ENCODE measurements at regions not wholly inside any gene's neighbourhood (a gene's known extent, or its start where the extent isn't known, plus 50 kb on each side); places are given as distances from the start of the nearest gene placed in this dataset.

DNA sequence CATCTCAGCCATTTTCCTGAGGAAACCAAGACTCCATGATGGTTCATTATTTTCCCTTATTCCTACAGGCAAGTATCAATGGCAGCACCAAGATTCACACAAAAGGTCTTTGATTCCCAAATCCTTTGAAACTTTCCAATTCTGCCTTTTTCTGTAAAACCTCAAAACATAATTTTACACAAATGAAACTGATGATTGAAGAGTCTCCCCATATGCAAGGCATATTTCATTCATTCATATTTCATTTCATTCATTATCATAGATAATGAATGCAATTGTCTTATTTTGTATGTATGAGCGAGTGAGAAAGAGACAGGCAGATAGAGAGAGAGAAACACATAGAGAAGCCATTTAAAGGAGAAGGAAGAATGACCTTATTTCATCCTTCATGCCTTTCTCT lies 172.8 kb downstream of the BTG1 start:
- WGBS (ENCODE audit: insufficient coverage): no CpG with 5 or more reads among the region's 1 CpG
- intact Hi-C loops (cut with micrococcal nuclease): no loop called here
- CTCF ChIA-PET: interaction anchor here (1.1 kb wide), 1 partner anchor 21 kb away, joined by 3 read pairs; no protein-coding TSS in a partner anchor

DNA sequence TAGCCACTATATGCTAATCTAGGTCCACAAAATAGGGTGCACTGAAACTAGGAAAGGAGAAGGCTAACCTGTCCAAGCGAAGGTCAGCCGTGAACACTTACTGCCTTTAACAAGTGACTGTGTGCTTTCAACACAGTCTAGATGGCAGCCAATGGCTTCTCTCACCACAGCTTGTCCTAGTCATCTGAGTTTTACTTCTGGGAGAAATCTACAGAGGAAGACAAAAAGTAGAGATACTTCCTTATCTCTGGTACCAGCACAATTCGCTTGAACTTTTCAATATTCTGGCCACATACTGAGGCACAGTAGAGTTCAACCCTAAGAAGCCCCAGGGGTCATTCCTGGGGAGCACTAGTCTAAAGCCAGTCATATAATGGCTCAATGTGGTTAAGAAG lies 176.9 kb downstream of the BTG1 start:
- Mint-ChIP-seq H3K9me3 (ENCODE audit: insufficient read depth) (no peaks in the 10 kb centered on the region), H3K27ac (no peak overlapping the region), H3K4me3 (no peak overlapping the region), H3K4me1 (no peaks in the 10 kb centered on the region), H3K27me3 (peaks cover 6% of the 10 kb centered on the region)
- intact Hi-C loops (cut with micrococcal nuclease): no loop called here
- ChIA-PET CTCF (interaction anchor here (1.4 kb wide), 1 partner anchor 21 kb away, joined by 3 read pairs; no protein-coding TSS in a partner anchor), POLR2A (no interaction called here)
- DNase-seq (no peak), ATAC-seq (ENCODE audit: low read depth) (no peak)
- Histone ChIP-seq H3K9ac (ENCODE audit: low read length) (no peak overlapping the region), H3K36me3 (replicated peaks in 1 of 2; ENCODE audit: control extremely low read depth in 1 of 2, control insufficient read depth in 1 of 2, extremely low read depth in 1 of 2, insufficient read depth in 2 of 2, low read length in 1 of 2) (no peaks in the 10 kb centered on the region), H4K20me1 (ENCODE audit: control insufficient read depth, insufficient read depth, low read length, poor library complexity, severe bottlenecking) (no peaks in the 10 kb centered on the region), H3K4me3 (ENCODE audit: control extremely low read depth in 1 of 5, extremely low read depth in 1 of 5, insufficient read depth in 1 of 5, low read depth in 2 of 5, low read length in 4 of 5) (no peak overlapping the region), H2AFZ (ENCODE audit: insufficient read depth, low read depth, low read length, poor library complexity, severe bottlenecking) (no peak overlapping the region), H3K27ac (ENCODE audit: low read length in 2 of 2) (no peak overlapping the region), H3K79me2 (ENCODE audit: control insufficient read depth, insufficient read depth, low read length) (no peaks in the 10 kb centered on the region), H3K4me2 (replicated peaks; ENCODE audit: low read depth, low read length, poor library complexity, severe bottlenecking) (no peak overlapping the region), H3K27me3 (replicated peaks in 1 of 4; ENCODE audit: control extremely low read depth in 1 of 4, control insufficient read depth in 3 of 4, insufficient read depth in 4 of 4, low read length in 3 of 4) (no peaks in the 10 kb centered on the region), H3K9me3 (ENCODE audit: control extremely low read depth in 1 of 3, control insufficient read depth in 2 of 3, insufficient read depth in 1 of 3, low read length in 2 of 3) (peaks cover 0 to 7% (median 0%) of the 10 kb centered on the region in 3 donors), H3K4me1 (ENCODE audit: control insufficient read depth in 2 of 2, insufficient read depth in 2 of 2, low read length in 2 of 2) (no peaks in the 10 kb centered on the region)
- 100% methylated on average over 1 of the region's 3 CpGs for WGBS (ENCODE audit: insufficient coverage)
- TF ChIP-seq EZH2 (IDR thresholded peaks at IDR 0.05; ENCODE audit: borderline replicate concordance, insufficient read depth, low read depth, low read length, poor library complexity, severe bottlenecking) (no peak), CTCF (IDR thresholded peaks at IDR 0.05) (no peak)

More for the DNA sequence above, 172.8 kb downstream of the BTG1 start:
- Histone ChIP-seq H3K27me3 (replicated peaks in 1 of 4; ENCODE audit: control extremely low read depth in 1 of 4, control insufficient read depth in 3 of 4, insufficient read depth in 4 of 4, low read length in 3 of 4) (no peaks in the 10 kb centered on the region), H4K20me1 (ENCODE audit: control insufficient read depth, insufficient read depth, low read length, poor library complexity, severe bottlenecking) (no peaks in the 10 kb centered on the region), H3K36me3 (replicated peaks in 1 of 2; ENCODE audit: control extremely low read depth in 1 of 2, control insufficient read depth in 1 of 2, extremely low read depth in 1 of 2, insufficient read depth in 2 of 2, low read length in 1 of 2) (no peaks in the 10 kb centered on the region), H3K9ac (ENCODE audit: low read length) (no peak overlapping the region), H3K27ac (ENCODE audit: low read length in 2 of 2) (no peak overlapping the region), H3K4me2 (replicated peaks; ENCODE audit: low read depth, low read length, poor library complexity, severe bottlenecking) (no peak overlapping the region), H2AFZ (ENCODE audit: insufficient read depth, low read depth, low read length, poor library complexity, severe bottlenecking) (no peak overlapping the region), H3K4me1 (ENCODE audit: control insufficient read depth in 2 of 2, insufficient read depth in 2 of 2, low read length in 2 of 2) (no peaks in the 10 kb centered on the region), H3K4me3 (ENCODE audit: control extremely low read depth in 1 of 5, extremely low read depth in 1 of 5, insufficient read depth in 1 of 5, low read depth in 2 of 5, low read length in 4 of 5) (no peak overlapping the region), H3K9me3 (ENCODE audit: control extremely low read depth in 1 of 3, control insufficient read depth in 2 of 3, insufficient read depth in 1 of 3, low read length in 2 of 3) (peaks cover 0 to 7% (median 2%) of the 10 kb centered on the region in 3 donors), H3K79me2 (ENCODE audit: control insufficient read depth, insufficient read depth, low read length) (no peaks in the 10 kb centered on the region)
- H3K9me3 Mint-ChIP-seq (ENCODE audit: insufficient read depth): peaks cover 4% of the 10 kb centered on the region
- TF ChIP-seq CTCF (IDR thresholded peaks at IDR 0.05) (no peak), EZH2 (IDR thresholded peaks at IDR 0.05; ENCODE audit: borderline replicate concordance, insufficient read depth, low read depth, low read length, poor library complexity, severe bottlenecking) (no peak)
- no peak overlapping the region for H3K27ac Mint-ChIP-seq
- ATAC-seq (ENCODE audit: low read depth) (no peak), DNase-seq (no peak)
- no peaks in the 10 kb centered on the region for H3K4me1 Mint-ChIP-seq
- POLR2A ChIA-PET: no interaction called here
- peaks cover 1% of the 10 kb centered on the region for H3K27me3 Mint-ChIP-seq
- no peak overlapping the region for H3K4me3 Mint-ChIP-seq
